KOPT-K1 (cell line): ENCODE measurements at regions not wholly inside any gene's neighbourhood (a gene's known extent, or its start where the extent isn't known, plus 50 kb on each side); places are given as distances from the start of the nearest gene placed in this dataset.

Experiments used
- H3K27ac ChIP-seq: fragments of 200-600 bp; sonication (generic); 2 replicates; pipeline ENCODE4 v1.5.1; 2016; ENCODE audit warnings: antibody characterized with exemption, mild to moderate bottlenecking, low read depth, low read length; ENCODE audit not compliant: poor library complexity, severe bottlenecking
- H3K36me3 ChIP-seq: fragments of 200-600 bp; sonication (generic); 2 replicates; pipeline ENCODE4 v1.5.1; 2017; ENCODE audit warnings: antibody characterized with exemption, mild to moderate bottlenecking, low read length, moderate library complexity; ENCODE audit not compliant: insufficient read depth
- H3K9me3 ChIP-seq: fragments of 200-600 bp; sonication (generic); 2 replicates; pipeline ENCODE4 v1.5.1; 2017; ENCODE audit warnings: antibody characterized with exemption, low read length, mild to moderate bottlenecking; ENCODE audit not compliant: insufficient read depth, poor library complexity, severe bottlenecking

GRCh38 chr12:107311682-107312081 is 218.3 kb upstream of the CRY1 start:
- H3K27ac ChIP-seq: no peak overlapping the region
- no peaks in the 10 kb centered on the region for H3K9me3 ChIP-seq
- H3K36me3 ChIP-seq: no peaks in the 10 kb centered on the region

GRCh38 chr12:107317751-107318555 is 224.6 kb upstream of the CRY1 start:
- no peak overlapping the region for H3K27ac ChIP-seq
- H3K36me3 ChIP-seq: no peaks in the 10 kb centered on the region

GRCh38 chr12:107318556-107318805 is 225.1 kb upstream of the CRY1 start:
- Histone ChIP-seq H3K27ac (no peak overlapping the region), H3K9me3 (no peaks in the 10 kb centered on the region), H3K36me3 (no peaks in the 10 kb centered on the region)

More at GRCh38 chr12:107317751-107318555, 224.6 kb upstream of the CRY1 start:
- H3K9me3 ChIP-seq: no peaks in the 10 kb centered on the region

GRCh38 chr12:107318806-107319532 is 225.6 kb upstream of the CRY1 start:
- no peaks in the 10 kb centered on the region for H3K9me3 ChIP-seq
- H3K27ac ChIP-seq: no peak overlapping the region
- no peaks in the 10 kb centered on the region for H3K36me3 ChIP-seq

- H3K9me3 ChIP-seq: no peaks in the 10 kb centered on the region
- H3K27ac ChIP-seq: no peak overlapping the region
- no peaks in the 10 kb centered on the region for H3K36me3 ChIP-seq
These were observed 226.2 kb upstream of the CRY1 start for GRCh38 chr12:107319533-107320032.

DNA sequence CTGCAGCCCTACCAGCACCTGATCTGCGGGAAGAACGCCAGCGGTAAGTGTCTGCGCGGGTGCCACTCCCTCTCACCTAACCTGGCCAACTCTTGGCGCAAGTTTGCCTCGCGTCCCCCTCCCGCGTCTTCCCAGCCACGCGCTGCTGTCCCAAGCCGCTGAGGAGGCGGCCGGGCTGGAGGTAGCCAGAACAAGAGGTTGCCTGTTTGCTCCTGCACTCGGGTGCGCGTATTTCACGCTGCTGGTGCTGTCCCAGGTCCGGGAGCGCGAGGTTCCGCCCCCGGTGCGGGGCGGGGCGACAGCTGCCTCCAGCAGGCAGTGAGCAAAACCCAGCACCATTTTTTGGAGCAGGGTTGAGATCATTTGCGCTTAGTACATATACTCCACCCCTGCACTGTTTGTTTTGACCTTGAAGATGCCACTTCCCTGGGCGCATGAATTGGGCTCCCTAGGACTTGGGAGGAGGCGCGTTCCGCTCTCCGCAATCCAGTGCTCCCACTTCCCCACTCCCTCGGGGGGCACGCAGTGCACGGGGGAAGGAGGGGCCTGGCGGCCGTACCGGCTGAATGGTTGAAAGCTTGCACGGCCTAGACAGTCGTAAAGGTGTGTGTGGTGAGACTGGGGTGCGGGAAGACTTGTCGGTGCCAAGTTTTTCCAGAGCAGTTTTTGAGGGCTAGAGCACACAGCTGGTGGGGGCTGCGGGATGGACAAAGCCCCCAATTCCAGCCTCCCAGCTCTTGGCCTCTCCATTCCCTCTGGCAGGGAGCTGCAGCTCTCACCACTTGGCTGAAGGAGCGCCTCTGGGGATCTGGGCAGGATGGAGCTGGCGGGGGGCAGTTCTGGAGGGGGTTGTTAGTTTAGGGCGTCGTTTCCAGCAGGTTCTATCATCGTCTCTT is 226.9 kb upstream of the CRY1 start:
- no peaks in the 10 kb centered on the region for H3K9me3 ChIP-seq
- no peaks in the 10 kb centered on the region for H3K36me3 ChIP-seq
- H3K27ac ChIP-seq: no peak overlapping the region

GRCh38 chr12:107320929-107321631 is 227.7 kb upstream of the CRY1 start:
- Histone ChIP-seq H3K9me3 (no peaks in the 10 kb centered on the region), H3K27ac (no peak overlapping the region), H3K36me3 (no peaks in the 10 kb centered on the region)

GRCh38 chr12:107322063-107322462 is 228.7 kb upstream of the CRY1 start:
- H3K9me3 ChIP-seq: no peaks in the 10 kb centered on the region
- H3K36me3 ChIP-seq: no peaks in the 10 kb centered on the region
- no peak overlapping the region for H3K27ac ChIP-seq

GRCh38 chr12:107325075-107325608 is 231.8 kb upstream of the CRY1 start:
- Histone ChIP-seq H3K36me3 (no peaks in the 10 kb centered on the region), H3K27ac (no peak overlapping the region), H3K9me3 (no peaks in the 10 kb centered on the region)

GRCh38 chr12:107326237-107326636 is 232.9 kb upstream of the CRY1 start:
- Histone ChIP-seq H3K27ac (no peak overlapping the region), H3K9me3 (no peaks in the 10 kb centered on the region), H3K36me3 (no peaks in the 10 kb centered on the region)

GRCh38 chr12:107327651-107328182 is 234.4 kb upstream of the CRY1 start:
- H3K9me3 ChIP-seq: no peaks in the 10 kb centered on the region
- H3K27ac ChIP-seq: no peak overlapping the region
- H3K36me3 ChIP-seq: no peaks in the 10 kb centered on the region

DNA sequence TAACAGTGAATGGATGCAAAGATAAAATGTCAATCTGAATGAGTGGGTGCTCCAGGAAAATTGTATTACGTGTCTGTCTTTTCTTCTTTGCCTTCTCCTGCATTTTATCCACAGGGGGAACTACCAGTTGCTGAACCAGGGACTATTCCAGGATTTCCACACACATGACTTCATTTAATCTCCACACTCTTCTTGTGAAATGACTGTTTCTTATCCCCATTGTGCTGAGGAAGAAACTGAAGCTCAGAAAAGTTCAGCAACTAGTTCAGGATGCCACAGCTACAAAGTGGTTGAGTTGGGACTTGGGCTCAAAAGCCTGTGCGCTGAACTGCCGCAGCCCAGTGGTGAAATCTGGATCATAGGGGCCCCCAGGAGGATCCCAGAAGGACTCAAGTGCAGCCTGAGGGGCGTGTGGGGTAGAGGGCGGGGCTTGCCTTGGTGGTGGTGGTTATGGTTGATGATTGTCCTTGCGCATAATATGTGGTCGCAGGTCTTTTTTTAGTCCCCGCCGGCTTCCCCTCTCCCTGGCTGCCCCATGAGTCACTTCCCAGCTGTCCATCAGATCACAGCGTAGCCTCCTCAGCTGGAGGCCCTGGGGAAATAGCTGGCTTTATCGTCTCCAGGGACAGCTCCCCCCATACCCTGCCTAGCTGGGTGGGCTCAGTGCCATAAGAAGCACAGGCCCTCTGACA is 235.2 kb upstream of the CRY1 start:
- H3K9me3 ChIP-seq: no peaks in the 10 kb centered on the region
- H3K36me3 ChIP-seq: no peaks in the 10 kb centered on the region
- no peak overlapping the region for H3K27ac ChIP-seq

DNA sequence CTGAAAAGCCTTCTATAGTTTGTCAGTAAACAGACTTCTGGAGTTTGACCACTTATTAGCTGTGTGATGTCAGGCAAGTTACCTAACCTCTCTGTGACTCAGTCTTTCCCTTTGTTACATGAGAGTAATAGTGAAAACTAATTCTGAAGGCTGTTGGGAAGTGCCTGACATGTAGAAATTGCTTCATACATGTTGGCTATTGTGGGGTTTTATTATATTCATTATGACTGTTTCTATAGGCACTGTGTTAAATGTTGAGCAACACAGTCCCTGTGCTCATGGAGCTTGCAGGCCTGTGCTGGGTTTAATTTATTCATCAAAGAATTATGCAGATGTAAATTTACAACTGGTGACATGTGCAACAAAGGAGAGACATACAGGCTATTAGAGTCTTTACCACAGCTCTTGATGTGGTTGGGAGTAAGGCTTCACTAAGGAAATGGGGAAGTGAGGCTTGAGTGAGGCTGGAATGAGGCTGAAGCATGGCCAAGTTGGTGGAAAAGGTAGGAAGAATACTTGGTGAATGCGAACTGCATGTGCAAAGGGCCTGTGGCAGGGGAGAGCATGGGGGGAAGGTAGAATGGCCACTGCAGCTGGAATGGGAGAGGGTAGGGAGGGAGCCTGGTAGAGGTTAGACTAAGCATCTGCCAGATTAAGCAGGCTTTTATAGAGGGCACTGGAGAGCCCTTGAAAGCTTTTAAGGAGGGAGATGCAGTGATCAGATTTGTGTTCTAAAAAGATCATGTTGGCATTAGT is 236.4 kb upstream of the CRY1 start:
- Histone ChIP-seq H3K9me3 (no peaks in the 10 kb centered on the region), H3K27ac (no peak overlapping the region), H3K36me3 (no peaks in the 10 kb centered on the region)
